HG02763 (cell line): ENCODE measurements at regions not wholly inside any gene's neighbourhood (a gene's known extent, or its start where the extent isn't known, plus 50 kb on each side); places are given as distances from the start of the nearest gene placed in this dataset.

Experiments used
- ATAC-seq: cut with Tn5 transposase; IDR thresholded peaks from one replicate; pipeline ENCODE4 v1.9.1; 2021; ENCODE audit warnings: mild to moderate bottlenecking, moderate library complexity; ENCODE audit not compliant: unreplicated experiment

- ATAC-seq, result no peak
These were observed 70.4 kb upstream of the BACH1 start for GRCh38 chr21:29228306-29228705.

- ATAC-seq, result no peak
These were observed 68.0 kb upstream of the BACH1 start for GRCh38 chr21:29230551-29231261.

GRCh38 chr21:29231756-29232529 is 66.8 kb upstream of the BACH1 start:
- ATAC-seq, result no peak

GRCh38 chr21:29232530-29233255 is 66.0 kb upstream of the BACH1 start:
- no peak for ATAC-seq

- peak; percentile 15 for ATAC-seq
These were observed 65.5 kb upstream of the BACH1 start for GRCh38 chr21:29233256-29233546.

- ATAC-seq, result peak; percentile 58
These were observed 64.8 kb upstream of the BACH1 start for GRCh38 chr21:29233611-29234540.

GRCh38 chr21:29235714-29236197 is 63.0 kb upstream of the BACH1 start:
- ATAC-seq, result peak; percentile 48

GRCh38 chr21:29236201-29236600 is 62.5 kb upstream of the BACH1 start:
- ATAC-seq, result no peak

GRCh38 chr21:29237110-29238052 is 61.3 kb upstream of the BACH1 start:
- ATAC-seq, result no peak

GRCh38 chr21:29238053-29238966 is 60.4 kb upstream of the BACH1 start:
- ATAC-seq, result no peak

- ATAC-seq, result no peak
These were observed 59.8 kb upstream of the BACH1 start for GRCh38 chr21:29238967-29239290.

GRCh38 chr21:29240136-29240535 is 58.6 kb upstream of the BACH1 start:
- no peak for ATAC-seq

GRCh38 chr21:29242201-29242600 is 56.5 kb upstream of the BACH1 start:
- no peak for ATAC-seq

- ATAC-seq, result no peak
These were observed 55.5 kb upstream of the BACH1 start for GRCh38 chr21:29243188-29243587.

- ATAC-seq, result peak; percentile 88
These were observed 53.5 kb upstream of the BACH1 start for GRCh38 chr21:29245104-29245643.

GRCh38 chr21:29245863-29246262 is 52.9 kb upstream of the BACH1 start:
- ATAC-seq, result no peak

- ATAC-seq, result no peak
These were observed 52.1 kb upstream of the BACH1 start for GRCh38 chr21:29246614-29247013.

GRCh38 chr21:29248124-29248523 is 50.6 kb upstream of the BACH1 start:
- no peak for ATAC-seq
